ENCODE measurements at regions not wholly inside any gene's neighbourhood (a gene's known extent, or its start where the extent isn't known, plus 50 kb on each side); places are given as distances from the start of the nearest gene placed in this dataset.

DNA sequence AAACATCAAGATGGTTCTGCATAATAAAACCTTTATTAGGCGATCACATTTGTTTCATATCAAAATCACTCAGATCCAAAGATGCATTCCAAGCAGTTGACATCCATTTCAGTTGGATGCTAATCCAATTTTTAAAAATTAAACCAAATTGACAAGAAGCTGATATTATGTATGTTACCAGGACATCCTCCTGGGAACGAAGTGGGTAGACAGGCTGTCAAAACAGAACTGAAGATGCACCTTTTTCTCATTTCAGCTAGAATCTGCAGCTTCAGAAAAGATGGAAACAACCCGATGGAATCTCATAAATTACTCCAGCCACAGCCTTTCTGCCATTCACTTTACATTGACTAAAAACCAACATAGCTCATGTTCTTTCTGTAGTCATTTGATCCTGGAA, 268.4 kb downstream of the PLPP3 start:
- DNase-seq = no peak

DNA sequence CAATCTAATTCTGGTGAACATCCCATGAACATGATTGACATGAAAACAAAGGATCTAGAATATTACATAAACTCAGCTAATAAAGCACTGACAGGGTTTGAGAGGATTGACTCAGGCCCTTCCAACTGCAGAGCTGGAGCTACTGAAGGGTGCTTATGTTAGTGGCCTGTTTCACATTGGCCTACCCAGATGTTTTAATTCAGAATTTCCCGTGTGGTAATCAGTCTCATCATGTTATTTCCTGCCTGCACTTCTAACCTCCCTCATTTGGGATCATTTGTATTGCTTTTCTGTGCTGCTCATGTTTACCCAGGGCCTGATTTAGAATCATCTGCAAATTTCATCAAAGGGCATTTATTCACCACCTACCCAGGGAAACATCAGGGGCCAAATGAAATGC, 270.3 kb downstream of the PLPP3 start:
- DNase-seq = no peak

DNA sequence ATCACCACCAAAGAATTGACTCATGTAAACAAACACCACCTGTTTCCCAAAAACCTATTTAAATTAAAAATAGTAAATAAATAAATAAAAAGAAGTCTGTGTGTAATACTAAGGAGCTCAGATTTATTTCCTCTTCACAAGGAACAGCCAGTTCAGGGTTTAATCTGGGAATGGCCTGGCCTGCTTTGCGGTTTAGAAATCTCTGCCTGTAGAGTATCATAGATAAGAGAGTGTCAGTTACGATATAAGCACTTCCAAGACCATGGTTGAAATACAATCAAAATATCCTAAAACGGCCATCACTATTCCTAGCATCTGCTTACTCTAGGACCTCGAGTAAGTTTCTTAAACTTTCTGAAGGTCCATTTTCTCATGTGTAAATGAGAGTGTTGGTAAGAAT, 274.4 kb downstream of the PLPP3 start:
- no peak for DNase-seq

DNA sequence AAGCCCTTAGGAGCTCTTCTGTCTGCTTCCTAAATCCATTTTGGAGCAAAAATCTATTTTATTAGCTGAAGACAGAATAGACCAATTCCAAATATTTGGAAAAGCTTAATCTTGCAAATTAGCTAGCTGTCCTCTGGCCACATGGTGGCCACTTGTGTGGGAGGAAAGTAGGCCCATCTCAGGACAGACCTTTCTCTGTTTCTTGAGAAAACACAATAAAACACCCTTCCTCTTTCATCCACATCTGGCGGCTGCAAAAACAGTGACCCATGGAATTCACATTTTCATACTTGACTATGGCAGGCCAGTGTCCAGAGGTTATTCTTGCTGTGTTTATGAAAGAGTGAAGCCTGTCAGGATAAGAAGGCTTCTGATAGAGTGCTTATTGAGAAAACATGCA, 275.6 kb downstream of the PLPP3 start:
- DNase-seq = no peak

DNA sequence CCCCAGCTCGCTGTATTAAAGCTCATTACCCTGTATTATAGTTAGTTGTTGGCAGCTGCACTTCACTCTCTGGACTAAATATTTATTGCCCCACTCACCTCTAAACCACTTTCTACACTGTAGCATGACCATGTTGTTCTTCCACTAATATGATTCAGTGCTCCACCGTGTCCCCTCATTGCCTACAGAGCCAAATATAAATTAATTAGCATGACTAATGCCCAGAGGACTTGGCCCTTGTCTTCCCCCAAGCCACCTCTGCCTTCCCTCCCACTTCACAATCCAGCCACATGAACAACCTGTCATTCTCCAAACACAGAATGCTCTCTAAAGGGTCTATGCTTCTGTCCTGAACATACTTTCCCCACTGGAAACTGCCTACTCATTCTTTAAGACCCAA, 276.5 kb downstream of the PLPP3 start:
- DNase-seq = no peak

DNA sequence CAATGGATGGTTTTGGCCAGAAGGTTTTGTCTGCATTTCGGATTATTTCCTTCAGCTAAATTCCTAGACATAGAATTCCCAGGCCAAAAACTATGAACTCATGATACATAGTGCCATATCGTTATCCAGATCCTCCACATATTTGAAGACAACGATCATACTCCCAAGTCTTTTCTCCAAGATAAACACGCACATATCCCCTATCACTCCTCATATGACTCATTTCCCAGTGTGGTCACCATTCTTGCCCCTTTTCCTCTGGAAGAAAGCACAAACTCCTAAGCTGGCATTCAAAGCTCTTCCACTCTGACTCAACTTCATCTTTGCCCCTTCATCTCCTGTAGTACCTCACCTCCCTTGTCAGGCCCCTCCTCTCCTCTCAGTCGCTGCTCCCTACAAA, 277.6 kb downstream of the PLPP3 start:
- DNase-seq = no peak

DNA sequence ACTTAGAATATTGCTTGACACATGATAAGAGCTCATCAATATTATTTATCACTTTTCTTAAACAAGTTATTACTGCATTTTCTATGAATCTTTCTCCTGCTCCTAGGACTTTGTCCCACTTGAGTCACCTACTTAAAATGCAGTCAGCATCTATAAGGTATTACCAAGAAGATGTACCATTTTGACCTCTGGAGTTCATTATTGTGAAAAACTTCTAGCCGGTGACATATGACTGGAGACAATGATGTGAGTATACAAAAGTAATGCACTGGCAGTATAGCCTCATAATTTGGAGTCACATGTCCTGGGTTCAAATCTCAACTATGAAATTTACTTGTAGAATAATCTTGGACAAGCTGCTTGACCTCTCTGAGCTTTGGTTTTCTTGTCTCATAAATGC, 278.5 kb downstream of the PLPP3 start:
- DNase-seq = no peak

DNA sequence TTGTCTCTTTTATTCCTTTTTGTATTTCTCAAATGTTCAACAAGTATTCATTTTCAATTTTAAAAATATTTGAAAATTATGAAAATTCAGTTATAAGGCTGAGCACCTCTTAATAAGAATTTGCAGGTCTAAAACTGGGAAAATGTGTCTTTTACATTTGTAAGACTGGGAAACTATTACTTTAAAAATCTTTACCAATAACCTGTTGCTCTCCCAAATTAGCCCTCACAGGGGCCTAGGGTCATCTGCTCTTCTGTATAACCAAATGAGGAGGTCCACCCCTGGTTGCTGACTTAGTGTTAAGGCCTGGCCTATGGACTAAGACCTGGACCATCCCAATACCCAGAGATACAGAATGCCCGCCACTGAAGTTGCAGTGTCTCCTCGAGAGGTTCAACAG, 280.5 kb downstream of the PLPP3 start:
- DNase-seq = no peak

DNA sequence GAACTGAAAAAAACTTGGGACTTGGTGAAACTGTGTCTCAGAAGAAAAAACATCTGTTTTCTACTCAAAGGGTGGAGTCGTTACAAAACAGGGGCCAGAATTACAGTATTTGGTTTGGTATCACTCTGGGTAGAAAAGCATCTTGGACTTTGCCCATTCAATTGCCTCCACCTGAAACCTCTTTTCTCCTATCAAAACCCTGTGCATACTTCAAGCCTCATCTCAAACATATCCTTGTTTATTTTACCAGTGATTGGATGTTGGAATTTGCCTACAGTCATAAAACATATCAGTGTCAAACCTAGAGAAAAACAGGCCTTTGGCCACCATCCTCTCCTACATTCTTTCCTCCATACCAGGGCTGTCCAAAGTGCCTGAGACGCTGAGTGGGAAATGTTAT, 281.5 kb downstream of the PLPP3 start:
- DNase-seq = no peak

DNA sequence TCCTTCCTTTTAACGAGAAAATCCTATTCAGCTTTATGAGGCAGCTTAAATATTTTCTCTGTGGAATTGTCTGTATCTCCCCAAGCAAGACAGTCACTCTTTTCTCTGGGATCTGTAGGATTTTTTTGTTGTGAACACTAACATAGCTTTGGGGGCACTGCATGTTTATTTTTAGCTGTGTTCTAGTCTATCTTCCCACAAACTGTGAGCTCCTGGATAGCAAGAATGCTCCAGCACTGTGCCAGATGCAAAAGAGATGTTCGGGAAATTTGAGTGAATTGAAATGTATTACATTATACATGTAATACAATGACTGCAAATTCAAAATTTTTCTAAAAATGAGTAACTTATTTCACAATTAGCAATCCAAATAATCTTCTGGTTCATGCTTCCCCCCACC, 282.2 kb downstream of the PLPP3 start:
- no peak for DNase-seq

DNA sequence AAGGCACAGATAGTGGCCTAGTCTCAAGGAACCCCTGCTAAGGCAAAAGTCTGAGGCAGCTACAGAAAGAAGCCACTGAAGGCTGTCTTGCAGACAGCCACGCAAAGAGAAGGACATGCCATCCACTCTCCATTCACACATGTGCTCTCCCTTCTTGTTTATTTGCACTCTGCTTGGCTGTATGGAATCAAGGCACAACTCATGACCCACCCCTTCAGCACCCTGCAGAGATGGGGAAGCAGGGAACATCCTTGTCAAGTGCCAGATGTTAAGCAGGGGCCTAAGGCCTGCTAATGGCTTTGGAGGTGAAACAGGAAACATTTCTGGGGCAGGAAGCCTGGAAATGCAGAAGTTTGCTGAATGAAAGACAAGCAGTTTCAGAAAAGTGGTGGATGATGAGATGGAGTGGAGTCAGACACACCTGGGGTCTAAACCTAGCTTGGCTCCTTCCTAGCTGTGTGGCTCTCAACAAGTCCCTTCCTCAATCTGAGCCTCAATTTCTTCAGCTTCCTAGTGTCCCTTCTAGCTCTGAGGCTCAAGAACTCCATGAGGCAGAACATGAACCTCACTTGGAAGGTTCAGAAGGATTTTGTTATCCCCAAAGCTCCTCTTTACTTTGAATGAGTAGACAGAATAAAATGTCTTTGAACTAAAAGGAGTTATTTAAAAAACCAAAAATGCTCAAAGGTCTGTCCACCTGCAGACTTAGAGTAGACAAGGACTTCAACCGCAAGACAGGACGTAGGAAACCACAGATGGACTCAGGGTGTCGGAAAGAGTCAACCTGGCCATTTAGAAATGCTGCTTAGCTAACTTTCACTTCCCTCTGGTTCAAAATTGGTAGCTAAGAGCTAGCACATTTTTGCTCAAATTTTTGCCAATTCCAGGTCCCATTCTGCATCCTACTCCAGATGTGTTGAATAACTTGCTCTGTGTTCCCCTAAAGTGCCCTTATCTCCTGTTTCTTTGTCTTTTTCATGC, 283.1 kb downstream of the PLPP3 start:
- DNase-seq = peak; percentile 64

DNA sequence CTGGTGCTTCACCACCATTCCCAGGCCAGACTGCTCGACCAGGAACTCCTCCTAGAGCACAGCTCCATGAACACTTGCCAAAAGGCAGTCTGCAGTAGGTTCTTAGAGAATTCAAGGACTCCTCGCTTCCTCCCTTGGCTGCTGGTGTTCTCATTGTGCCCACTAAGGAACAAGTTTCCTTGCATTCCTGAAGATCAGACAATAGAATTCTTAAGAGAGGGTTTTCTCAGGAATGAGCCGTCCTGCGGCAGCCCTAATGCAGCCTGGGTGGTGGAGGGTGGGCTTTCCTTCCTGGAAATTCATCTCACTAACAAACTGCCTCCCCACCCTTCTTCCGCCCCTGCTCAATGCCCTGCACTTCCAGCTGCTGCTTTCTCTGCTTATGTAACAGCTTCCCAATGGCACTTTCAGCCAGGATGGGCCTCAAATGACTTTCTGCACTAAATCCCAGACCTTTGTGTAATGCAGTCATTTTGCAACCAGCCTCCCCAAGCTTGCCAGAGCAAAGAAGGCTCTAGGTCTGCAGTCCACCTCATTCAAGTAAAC, 287.9 kb downstream of the PLPP3 start:
- no peak for DNase-seq

DNA sequence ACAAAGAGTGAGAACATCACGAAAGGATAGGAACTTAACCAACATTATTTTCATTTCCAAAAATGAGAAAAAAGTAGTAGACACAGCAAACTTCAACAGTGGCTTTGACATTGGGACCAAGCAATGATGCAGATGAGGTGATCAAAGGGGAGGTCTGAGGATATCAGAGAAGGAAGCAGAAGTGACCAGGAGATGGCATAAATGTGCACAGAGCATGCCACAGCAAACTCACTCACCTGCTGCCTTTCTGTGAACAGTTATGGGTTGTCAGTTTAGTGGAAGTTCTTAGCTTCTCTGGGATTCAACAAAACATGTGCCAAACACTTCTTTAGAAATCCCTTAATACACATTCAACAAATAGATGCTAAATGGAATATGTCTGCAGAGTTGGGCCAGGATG, 290.1 kb downstream of the PLPP3 start:
- peak; percentile 44 for DNase-seq

DNA sequence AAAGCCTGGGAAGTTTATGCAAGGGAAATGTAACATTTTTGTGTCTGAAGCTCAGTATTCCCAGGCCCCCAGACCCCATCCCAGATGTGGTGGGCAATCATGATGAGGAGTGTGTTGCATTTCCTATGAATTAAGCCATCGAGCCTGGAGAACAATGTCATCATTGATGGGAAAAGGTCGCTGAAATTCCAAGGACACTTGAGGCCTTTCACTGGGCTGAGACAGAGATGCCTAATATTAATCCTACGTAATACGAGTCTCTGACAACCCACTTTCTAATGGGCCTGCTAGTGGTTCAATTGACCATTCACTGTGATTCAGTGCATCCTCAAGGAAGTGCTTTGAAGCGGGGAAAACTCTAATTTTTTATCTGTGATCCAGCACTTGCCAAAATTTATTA, 291.6 kb downstream of the PLPP3 start:
- no peak for DNase-seq

DNA sequence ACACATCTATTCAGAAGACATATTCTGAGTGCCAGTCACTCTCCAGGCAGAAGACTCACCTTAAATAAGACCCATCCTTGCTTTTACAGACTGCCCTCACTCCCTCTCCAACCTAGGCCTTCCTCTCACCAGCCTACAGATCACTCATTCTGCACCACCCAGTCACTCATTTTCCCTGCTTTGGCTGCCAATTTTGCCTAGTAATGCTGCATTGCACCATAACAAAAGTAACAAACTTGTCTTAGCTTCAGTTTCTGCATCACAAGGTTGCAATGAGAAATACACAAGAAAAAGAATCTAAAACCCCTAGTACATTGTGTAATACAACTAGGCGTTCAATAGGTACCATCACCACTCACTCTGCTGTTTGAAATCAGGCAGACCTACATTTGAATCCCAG, 292.4 kb downstream of the PLPP3 start:
- DNase-seq = no peak

DNA sequence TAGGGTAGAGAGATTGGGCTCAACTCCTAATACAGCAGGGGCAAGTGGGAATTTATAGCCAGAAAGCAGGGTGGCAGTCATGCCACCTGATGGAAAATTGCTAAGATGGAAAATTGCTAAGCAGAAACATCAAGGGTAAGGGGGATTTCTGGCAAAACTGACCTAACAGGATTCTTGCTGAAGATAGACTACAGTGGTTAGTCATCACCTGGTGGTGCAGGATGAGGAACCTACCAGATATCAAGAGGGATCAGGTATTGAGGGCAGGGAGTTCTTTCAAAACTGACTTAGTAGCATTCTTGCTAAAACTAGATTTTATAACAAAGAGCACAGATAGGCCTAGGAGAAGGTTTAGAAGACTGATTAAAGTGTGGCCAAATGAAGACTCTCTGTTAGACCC, 292.9 kb downstream of the PLPP3 start:
- DNase-seq = no peak

DNA sequence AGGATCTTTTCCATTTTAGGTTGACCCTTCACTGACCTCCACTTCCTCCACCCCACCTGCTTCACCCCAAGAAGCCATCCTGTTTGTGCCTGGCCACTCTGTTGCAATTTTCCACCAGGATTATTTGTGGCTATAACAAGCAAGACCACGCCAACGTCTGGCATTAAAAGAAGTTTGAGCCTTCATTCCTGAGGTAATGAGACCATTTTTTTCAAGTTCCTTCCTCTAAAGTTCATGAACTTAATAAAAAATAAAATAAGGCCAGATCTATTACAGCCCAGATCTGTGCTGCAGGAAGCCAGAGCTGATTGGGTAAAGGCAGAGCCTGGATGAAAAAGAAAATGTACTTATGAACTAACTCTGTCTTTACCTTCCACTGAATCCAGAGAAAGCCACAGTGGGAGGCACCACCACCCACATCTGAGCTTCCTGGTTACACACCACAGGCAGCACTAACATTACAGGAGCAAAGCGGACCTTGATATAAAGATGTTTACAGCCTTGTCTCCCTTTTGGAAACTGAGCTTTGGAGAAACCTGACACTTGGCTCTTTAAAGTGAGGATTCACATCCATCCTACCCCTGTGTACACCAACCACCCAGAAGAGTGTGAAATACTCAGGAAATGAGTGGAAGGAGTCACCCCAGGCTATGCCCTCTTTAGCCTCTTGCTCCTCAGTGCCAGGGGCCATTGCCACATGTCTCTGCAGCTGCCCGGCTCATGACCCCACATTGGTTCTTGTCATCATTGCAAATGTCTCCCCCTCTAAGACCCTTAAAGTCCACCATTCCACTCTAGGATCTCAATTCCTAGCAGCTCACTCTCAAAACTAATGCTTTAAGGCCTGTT, 293.6 kb downstream of the PLPP3 start:
- DNase-seq = no peak

DNA sequence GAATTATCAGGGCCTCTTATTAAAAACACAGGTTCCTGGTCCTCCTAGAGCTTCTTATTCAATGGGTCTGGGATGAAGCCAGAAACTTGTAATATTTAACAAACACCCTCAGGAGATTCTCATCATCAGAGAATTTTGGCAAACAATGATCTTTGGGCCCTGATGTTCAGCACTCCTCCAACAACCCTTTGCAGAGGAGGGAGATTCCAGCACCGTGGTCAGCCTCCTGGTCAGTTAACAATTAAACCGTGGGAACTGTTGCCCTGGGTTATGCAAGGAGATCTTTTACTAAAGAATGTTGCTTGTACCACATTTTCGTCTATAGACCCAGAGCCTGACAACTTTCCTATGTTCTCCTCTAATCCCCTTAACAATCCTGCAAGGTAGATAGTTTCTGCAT, 294.4 kb downstream of the PLPP3 start:
- no peak for DNase-seq

DNA sequence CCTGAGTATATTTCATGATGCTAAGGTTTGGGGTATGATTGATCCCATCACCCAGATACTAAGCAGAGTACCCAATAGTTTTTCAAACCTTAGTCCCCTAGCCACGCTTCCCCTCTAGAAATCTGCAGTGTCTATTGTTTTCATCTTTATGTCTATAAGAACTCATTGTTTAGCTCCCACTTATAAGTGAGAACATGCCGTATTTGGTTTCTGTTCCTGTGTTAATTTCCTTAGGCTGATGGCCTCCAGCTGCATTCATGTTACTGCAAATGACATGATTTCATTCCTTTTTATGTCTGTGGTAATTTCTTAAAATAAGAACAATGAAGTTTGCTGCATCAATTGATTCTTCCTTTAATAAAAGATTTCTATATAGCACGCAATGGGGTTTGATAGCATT, 301.3 kb downstream of the PLPP3 start:
- DNase-seq = no peak

DNA sequence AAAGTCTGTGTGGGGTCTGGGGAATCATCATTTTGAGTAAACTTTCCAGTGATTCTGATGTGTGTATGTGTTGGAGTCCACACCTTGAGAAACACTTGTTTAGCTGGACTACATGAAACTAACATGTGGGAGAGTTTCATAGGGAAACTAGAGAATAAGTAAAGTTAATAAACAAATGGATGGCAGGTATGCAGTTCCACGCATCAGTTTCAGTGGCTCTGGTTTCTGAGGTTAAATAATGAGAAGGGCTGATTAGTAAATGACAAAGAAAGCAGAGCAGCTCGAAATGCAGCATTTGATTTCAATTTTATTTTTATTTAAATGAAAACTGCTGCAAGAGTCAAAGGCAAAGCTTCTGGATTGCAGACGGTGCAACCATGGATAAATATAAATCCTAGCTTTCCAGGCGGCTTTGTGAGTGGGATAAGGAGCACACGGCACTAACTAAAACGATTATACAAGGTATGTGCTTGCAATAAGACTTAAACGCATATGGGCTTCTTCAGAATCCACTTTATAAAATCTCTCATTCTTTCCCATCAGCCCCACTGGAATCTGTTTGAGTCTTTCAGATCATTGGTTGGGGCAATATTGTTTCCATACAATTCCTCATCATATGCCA, 310.7 kb downstream of the PLPP3 start:
- DNase-seq = no peak

DNA sequence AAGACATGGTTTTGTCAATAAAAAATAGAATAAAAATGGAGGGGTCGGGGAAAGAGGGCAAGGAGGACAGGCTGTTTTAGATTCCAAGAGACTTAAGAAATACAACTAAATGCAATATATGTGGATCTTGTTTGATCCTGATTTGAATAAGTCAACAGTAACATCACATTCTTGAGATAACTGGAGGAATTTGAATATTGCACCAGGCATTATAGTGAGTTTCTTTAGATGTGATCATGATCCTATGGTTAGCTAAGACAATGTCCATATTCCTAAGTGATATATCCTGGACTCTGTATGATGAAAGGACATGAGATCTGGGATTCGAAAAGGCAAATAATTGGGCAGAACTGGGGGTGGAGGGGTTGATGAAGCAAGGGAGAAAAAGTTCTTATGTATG, 311.8 kb downstream of the PLPP3 start:
- DNase-seq = no peak

DNA sequence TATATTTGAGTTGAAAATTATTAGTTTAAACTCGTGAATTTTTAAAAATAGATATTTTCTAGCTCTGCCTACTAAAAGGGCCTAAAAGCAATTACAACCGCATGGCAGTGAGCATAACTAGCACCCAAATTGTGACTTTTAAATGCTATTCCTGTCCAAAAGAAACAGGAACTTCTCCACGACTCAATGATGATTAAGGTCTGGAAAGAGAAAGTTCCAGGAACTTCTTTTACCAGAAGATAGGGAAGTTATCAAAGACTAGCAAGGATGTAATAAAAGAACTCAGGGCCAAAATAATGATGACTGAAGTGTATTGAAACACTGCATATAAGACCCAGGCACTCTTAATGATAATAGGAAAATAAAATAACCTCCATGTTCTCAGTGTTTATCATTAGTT, 313.0 kb downstream of the PLPP3 start:
- no peak for DNase-seq

DNA sequence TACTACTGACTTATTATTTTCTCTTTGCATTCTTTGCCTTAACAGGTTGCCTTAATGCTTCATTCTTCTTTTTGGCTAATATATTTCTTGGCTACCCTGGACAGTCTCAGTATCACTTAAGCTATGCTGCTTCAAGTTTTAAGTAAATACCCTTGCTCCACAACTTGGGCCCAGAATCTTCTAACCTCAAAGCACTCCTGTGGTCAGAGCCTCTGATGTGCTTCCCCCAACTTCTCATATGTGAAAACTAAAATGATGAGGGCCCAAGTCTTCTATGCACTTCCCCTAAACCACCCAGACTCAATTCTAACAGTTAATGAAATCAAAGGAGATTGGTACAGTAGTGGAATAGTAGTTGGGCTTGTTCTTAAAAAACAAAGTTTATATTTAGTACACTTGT, 314.1 kb downstream of the PLPP3 start:
- DNase-seq = no peak

Data from NCI-H69 (cell line).